CD4-positive, alpha-beta T cell (primary cell): ENCODE measurements at regions not wholly inside any gene's neighbourhood (a gene's known extent, or its start where the extent isn't known, plus 50 kb on each side); places are given as distances from the start of the nearest gene placed in this dataset.

Experiments
- ATAC-seq: fragments of 200-7000 bp; cut with Tn5 transposase; one replicate; pipeline ENCODE4 v1.10.0; 2022; ENCODE audit warnings: mild to moderate bottlenecking; ENCODE audit not compliant: poor library complexity
- CTCF ChIA-PET: fragments of 350-600 bp; sonication (Branson Sonifier 250); formaldehyde crosslinking; loops from one replicate; lab custom pipeline; 2021; ENCODE audit warnings: antibody characterized with exemption, inconsistent platforms; lab: Charles Lee
- POLR2A ChIA-PET: fragments of 350-600 bp; sonication (Branson Sonifier 250); formaldehyde crosslinking; loops from one replicate; lab custom pipeline; 2021; ENCODE audit warnings: antibody characterized with exemption, inconsistent platforms; lab: Charles Lee
- DNase-seq, 14 experiments: peaks; one replicate each; pipeline ENCODE4 v3.0.0-alpha.2; 2013 to 2020; ENCODE audit warnings: mixed read lengths in 2 of 14
- H3K27ac ChIP-seq, 2 donors: one replicate each; pipeline versions ENCODE4 v1.5.1 to v1.7.0; 2013; ENCODE audit warnings: low read length in 2 of 2, low read depth in 1 of 2, mild to moderate bottlenecking in 1 of 2
- H3K27me3 ChIP-seq, 2 experiments: 1 replicate in 1 of 2; 2 replicates in 1 of 2; pipeline versions ENCODE4 v1.6.1 to v1.7.0; 2013; ENCODE audit warnings: low read length in 2 of 2, control low read depth in 1 of 2, mild to moderate bottlenecking in 1 of 2, moderate library complexity in 1 of 2; ENCODE audit not compliant: insufficient read depth in 2 of 2, control insufficient read depth in 1 of 2
- H3K36me3 ChIP-seq: one replicate; pipeline ENCODE4 v1.6.1; 2013; ENCODE audit warnings: low read length, control low read depth; ENCODE audit not compliant: insufficient read depth
- H3K4me1 ChIP-seq: one replicate; pipeline ENCODE4 v1.6.1; 2013; ENCODE audit warnings: low read length, control low read depth; ENCODE audit not compliant: insufficient read depth
- H3K4me3 ChIP-seq: one replicate; pipeline ENCODE4 v1.5.1; 2013; ENCODE audit warnings: mild to moderate bottlenecking, low read length, moderate library complexity
- H3K9me3 ChIP-seq, 2 experiments: 1 replicate in 1 of 2; 2 replicates in 1 of 2; pipeline versions ENCODE4 v1.6.1 to v1.7.0; 2013; ENCODE audit warnings: low read length in 2 of 2, mild to moderate bottlenecking in 2 of 2, control low read depth in 1 of 2, moderate library complexity in 1 of 2; ENCODE audit not compliant: control insufficient read depth in 1 of 2, insufficient read depth in 1 of 2
- H3K27ac Mint-ChIP-seq: one replicate; pipeline ENCODE4 v1.8.0; 2020; ENCODE audit warnings: mixed read lengths
- H3K27me3 Mint-ChIP-seq: one replicate; pipeline ENCODE4 v1.8.0; 2021; ENCODE audit warnings: mixed read lengths
- H3K36me3 Mint-ChIP-seq: one replicate; pipeline ENCODE4 v1.8.0; 2021; ENCODE audit warnings: low read depth, mixed read lengths
- H3K4me1 Mint-ChIP-seq: one replicate; pipeline ENCODE4 v1.8.0; 2021; ENCODE audit warnings: low read depth, mixed read lengths
- H3K4me3 Mint-ChIP-seq: one replicate; pipeline ENCODE4 v1.8.0; 2020; ENCODE audit warnings: mild to moderate bottlenecking, mixed read lengths
- H3K9me3 Mint-ChIP-seq: one replicate; pipeline ENCODE4 v1.8.0; 2020; ENCODE audit warnings: mixed read lengths
- intact Hi-C, 2 experiments: fragments of 100-400 bp; cut with DNase I in 1 of 2; cut with micrococcal nuclease in 1 of 2; formaldehyde crosslinking; loops; one replicate each; pipeline versions ENCODE4 v1.15.1 to v1.9.0; 2023 to 2025; cut with DNase I, micrococcal nuclease
- TF ChIP-seq, protein P1 (sequence below): fragments of 200-600 bp; IDR thresholded peaks from one replicate; pipeline ENCODE4 v1.8.0; 2022; ENCODE audit warnings: antibody characterized with exemption, mild to moderate bottlenecking

DNA sequence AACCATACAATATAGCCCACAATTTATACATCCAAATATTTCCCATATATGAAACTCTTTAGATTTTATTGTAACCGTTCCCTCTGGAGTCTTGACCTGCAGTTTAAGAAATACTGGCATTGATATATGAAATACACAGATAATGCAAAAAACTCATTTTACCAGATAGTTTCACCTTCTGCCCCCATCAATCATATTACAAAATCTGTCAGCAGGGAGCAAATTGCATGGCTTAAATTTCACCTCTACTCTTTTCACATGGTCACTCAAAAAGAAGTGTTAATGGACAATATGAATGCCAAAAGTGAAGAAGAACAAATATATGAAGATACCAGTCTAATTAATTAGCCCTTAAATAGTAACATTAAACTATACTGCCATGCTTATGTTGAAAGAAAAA is 57.0 kb upstream of the TMEM106B start:
- Histone ChIP-seq H3K9me3 (no peaks in the 10 kb centered on the region), H3K4me3 (no peak overlapping the region), H3K27ac (no peak overlapping the region), H3K4me1 (no peaks in the 10 kb centered on the region), H3K27me3 (no peaks in the 10 kb centered on the region), H3K36me3 (no peaks in the 10 kb centered on the region)
- Mint-ChIP-seq H3K4me3 (no peak overlapping the region), H3K27ac (no peak overlapping the region), H3K36me3 (no peaks in the 10 kb centered on the region), H3K4me1 (peaks cover 7% of the 10 kb centered on the region), H3K9me3 (no peaks in the 10 kb centered on the region), H3K27me3 (no peaks in the 10 kb centered on the region)
- TF ChIP-seq, protein P1, sequence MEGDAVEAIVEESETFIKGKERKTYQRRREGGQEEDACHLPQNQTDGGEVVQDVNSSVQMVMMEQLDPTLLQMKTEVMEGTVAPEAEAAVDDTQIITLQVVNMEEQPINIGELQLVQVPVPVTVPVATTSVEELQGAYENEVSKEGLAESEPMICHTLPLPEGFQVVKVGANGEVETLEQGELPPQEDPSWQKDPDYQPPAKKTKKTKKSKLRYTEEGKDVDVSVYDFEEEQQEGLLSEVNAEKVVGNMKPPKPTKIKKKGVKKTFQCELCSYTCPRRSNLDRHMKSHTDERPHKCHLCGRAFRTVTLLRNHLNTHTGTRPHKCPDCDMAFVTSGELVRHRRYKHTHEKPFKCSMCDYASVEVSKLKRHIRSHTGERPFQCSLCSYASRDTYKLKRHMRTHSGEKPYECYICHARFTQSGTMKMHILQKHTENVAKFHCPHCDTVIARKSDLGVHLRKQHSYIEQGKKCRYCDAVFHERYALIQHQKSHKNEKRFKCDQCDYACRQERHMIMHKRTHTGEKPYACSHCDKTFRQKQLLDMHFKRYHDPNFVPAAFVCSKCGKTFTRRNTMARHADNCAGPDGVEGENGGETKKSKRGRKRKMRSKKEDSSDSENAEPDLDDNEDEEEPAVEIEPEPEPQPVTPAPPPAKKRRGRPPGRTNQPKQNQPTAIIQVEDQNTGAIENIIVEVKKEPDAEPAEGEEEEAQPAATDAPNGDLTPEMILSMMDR, result no peak
- ChIA-PET POLR2A (no interaction called here), CTCF (no interaction called here)
- intact Hi-C loops, result no loop called here
- ATAC-seq (no peak), DNase-seq (no peak)

DNA sequence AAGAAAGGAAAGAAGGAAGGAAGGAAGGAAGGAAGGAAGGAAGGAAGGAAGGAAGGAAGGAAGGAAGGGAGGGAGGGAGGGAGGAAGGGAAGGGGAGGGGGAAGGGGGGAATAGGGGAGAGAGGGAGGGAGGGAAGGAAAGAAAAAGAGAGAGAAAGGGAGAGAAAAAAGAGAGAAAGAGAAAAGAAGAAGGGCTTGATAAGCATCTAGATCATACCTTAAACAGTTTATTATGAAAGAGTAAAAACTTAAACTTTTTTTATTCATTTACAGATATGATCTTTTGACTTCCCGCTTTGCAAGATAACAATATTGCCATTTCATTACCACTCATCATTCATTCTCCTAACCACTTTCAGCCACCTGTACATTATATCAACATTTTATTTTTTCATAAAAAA is 53.6 kb upstream of the TMEM106B start:
- no peaks in the 10 kb centered on the region for H3K9me3 ChIP-seq
- no peaks in the 10 kb centered on the region for H3K36me3 Mint-ChIP-seq
- no peaks in the 10 kb centered on the region for H3K4me1 ChIP-seq
- H3K4me1 Mint-ChIP-seq, result peaks cover 7% of the 10 kb centered on the region
- H3K9me3 Mint-ChIP-seq, result no peaks in the 10 kb centered on the region
- ChIA-PET CTCF (no interaction called here), POLR2A (no interaction called here)
- intact Hi-C loops, result no loop called here
- H3K27me3 Mint-ChIP-seq, result no peaks in the 10 kb centered on the region
- no peak overlapping the region for H3K27ac ChIP-seq
- ATAC-seq (no peak), DNase-seq (no peak)
- no peak overlapping the region for H3K4me3 ChIP-seq
- H3K27me3 ChIP-seq, result no peaks in the 10 kb centered on the region
- TF ChIP-seq, protein P1, result no peak
- no peak overlapping the region for H3K27ac Mint-ChIP-seq
- H3K36me3 ChIP-seq, result no peaks in the 10 kb centered on the region
- H3K4me3 Mint-ChIP-seq, result no peak overlapping the region

DNA sequence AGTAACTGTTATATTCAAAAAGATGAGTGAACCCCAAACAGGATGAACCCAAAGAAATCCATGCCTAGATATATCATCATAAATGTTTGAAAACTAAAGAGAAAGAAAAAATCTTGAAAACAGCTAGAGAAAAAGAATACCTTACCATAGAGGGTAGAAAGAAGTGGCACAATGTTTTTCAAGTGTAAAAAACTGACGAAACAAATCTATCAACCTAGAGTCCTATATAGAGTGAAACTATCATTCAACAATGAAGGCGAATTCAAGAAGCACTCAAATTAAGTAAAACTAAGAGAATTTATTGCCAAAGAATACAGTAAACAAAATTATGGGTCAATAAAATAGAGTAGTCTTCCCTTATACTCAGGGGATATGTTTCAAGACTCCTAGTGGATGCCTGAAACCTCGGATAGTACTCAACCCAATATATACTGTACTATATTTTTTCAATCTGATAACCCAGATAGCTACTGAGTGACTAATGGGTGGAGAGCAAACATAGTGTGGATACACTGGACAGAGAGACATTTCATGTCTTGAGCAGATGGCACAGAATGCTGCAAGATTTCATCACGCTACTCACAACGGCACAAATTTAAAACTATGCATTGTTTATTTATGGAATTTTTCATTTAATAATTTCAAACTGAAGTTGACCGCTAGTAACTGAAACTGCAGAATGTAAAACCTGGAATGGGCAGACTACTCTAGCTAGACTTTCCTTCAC is 52.6 kb upstream of the TMEM106B start:
- peaks cover 7% of the 10 kb centered on the region for H3K4me1 Mint-ChIP-seq
- H3K36me3 Mint-ChIP-seq, result no peaks in the 10 kb centered on the region
- CTCF ChIA-PET, result no interaction called here
- no peak overlapping the region for H3K4me3 Mint-ChIP-seq
- no peaks in the 10 kb centered on the region for H3K36me3 ChIP-seq
- H3K27me3 Mint-ChIP-seq, result no peaks in the 10 kb centered on the region
- no peak overlapping the region for H3K4me3 ChIP-seq
- no peak overlapping the region for H3K27ac Mint-ChIP-seq
- H3K27ac ChIP-seq, result no peak overlapping the region
- H3K27me3 ChIP-seq, result no peaks in the 10 kb centered on the region
- intact Hi-C loops, result no loop called here
- H3K9me3 ChIP-seq, result no peaks in the 10 kb centered on the region
- no peak for ATAC-seq
- H3K4me1 ChIP-seq, result no peaks in the 10 kb centered on the region
- no peak for DNase-seq
- POLR2A ChIA-PET, result no interaction called here
- H3K9me3 Mint-ChIP-seq, result no peaks in the 10 kb centered on the region
- TF ChIP-seq, protein P1, result no peak
